ENCODE measurements at regions not wholly inside any gene's neighbourhood (a gene's known extent, or its start where the extent isn't known, plus 50 kb on each side); places are given as distances from the start of the nearest gene placed in this dataset.
"Not testable (repeated sequence)": the region's sequence is repeated elsewhere in the genome, so short reads cannot be mapped to it uniquely, and the experiment has no call there.

DNA sequence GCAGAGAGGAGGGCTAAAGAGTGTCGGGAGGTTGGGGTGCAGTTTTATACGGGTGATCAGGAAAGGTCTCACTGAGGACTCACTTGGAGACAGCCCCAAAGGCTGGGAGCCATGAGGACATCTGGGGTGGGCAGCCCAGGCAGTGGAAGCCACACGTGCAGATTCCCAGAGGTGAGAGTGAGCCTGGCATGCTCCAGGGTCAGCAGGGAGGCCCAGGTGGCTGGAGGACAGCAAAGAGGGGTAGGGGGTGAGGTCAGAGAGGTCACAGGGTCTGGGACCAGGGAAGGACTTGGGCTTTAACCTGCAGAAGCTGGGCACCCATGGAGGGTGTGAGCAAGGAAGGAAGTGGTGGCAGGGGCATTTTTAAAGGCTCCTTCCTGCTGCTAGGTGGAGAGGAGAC lies 481.7 kb downstream of the MATN1 start:
- H3K27me3 Mint-ChIP-seq, result peaks cover 8% of the 10 kb centered on the region
- H3K36me3 Mint-ChIP-seq (ENCODE audit: low read depth), result no peaks in the 10 kb centered on the region
- no peaks in the 10 kb centered on the region for H3K9me3 Mint-ChIP-seq
- no peak overlapping the region for H3K27ac Mint-ChIP-seq
- intact Hi-C loops (cut with micrococcal nuclease), result no loop called here
- H3K4me1 Mint-ChIP-seq (ENCODE audit: low read depth), result no peaks in the 10 kb centered on the region
- H3K4me3 Mint-ChIP-seq, result no peak overlapping the region

GRCh38 chr1:30234091-30234490 lies 489.3 kb downstream of the MATN1 start:
- no peaks in the 10 kb centered on the region for H3K9me3 Mint-ChIP-seq
- no peak overlapping the region for H3K4me3 Mint-ChIP-seq
- H3K27ac Mint-ChIP-seq, result no peak overlapping the region
- H3K36me3 Mint-ChIP-seq (ENCODE audit: low read depth), result no peaks in the 10 kb centered on the region
- H3K27me3 Mint-ChIP-seq, result peaks cover 4% of the 10 kb centered on the region
- no peaks in the 10 kb centered on the region for H3K4me1 Mint-ChIP-seq (ENCODE audit: low read depth)
- intact Hi-C loops (cut with micrococcal nuclease), result no loop called here

GRCh38 chr1:30232288-30232899 lies 491.0 kb downstream of the MATN1 start:
- Mint-ChIP-seq H3K4me1 (ENCODE audit: low read depth) (no peaks in the 10 kb centered on the region), H3K4me3 (no peak overlapping the region), H3K36me3 (ENCODE audit: low read depth) (no peaks in the 10 kb centered on the region), H3K27me3 (peaks cover 6% of the 10 kb centered on the region), H3K27ac (no peak overlapping the region), H3K9me3 (no peaks in the 10 kb centered on the region)
- intact Hi-C loops (cut with micrococcal nuclease), result no loop called here

DNA sequence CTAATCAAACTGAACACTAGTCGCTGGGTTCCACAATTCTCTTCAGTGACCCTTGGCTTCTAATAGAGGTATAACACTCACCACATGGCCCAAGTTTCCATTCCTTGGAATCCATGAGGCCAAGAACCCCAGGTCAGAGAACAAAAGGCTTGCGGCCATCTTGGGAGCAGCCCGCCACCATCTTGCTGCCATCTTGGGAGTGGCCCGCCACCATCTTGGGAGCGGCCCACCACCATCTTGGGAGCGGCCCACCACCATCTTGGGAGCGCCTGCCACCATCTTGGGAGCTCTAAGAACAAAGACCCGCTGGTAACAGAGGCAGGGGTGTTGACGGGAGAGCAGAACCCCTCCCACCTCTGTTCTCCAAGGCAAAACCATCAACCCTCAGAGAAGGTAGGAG lies 493.4 kb downstream of the MATN1 start:
- no peaks in the 10 kb centered on the region for H3K36me3 Mint-ChIP-seq (ENCODE audit: low read depth)
- no peak overlapping the region for H3K27ac Mint-ChIP-seq
- H3K27me3 Mint-ChIP-seq, result peaks cover 6% of the 10 kb centered on the region
- no peaks in the 10 kb centered on the region for H3K4me1 Mint-ChIP-seq (ENCODE audit: low read depth)
- H3K9me3 Mint-ChIP-seq, result no peaks in the 10 kb centered on the region
- H3K4me3 Mint-ChIP-seq, result no peak overlapping the region
- intact Hi-C loops (cut with micrococcal nuclease), result no loop called here

DNA sequence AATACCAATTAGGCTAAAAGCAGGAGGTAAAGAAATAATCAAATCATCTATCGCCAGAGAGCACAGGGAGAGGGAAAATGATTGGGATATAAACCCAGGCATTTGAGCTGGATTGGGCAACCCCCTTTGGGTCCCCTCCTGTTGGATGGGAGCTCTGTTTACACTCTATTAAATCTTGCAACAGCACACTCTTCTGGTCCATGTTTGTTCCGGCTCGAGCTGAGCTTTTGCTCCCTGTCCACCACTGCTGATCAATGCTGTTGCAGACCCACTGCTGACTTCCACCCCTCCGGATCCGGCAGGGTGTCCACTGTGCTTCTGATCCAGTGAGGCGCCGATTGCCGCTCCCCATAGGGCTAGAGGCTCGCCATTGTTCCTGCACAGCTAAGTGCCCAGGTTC lies 493.8 kb downstream of the MATN1 start:
- Mint-ChIP-seq H3K4me1 (ENCODE audit: low read depth) (no peaks in the 10 kb centered on the region), H3K36me3 (ENCODE audit: low read depth) (no peaks in the 10 kb centered on the region), H3K27ac (no peak overlapping the region), H3K27me3 (peaks cover 6% of the 10 kb centered on the region), H3K9me3 (no peaks in the 10 kb centered on the region), H3K4me3 (no peak overlapping the region)
- intact Hi-C loops (cut with micrococcal nuclease), result no loop called here

DNA sequence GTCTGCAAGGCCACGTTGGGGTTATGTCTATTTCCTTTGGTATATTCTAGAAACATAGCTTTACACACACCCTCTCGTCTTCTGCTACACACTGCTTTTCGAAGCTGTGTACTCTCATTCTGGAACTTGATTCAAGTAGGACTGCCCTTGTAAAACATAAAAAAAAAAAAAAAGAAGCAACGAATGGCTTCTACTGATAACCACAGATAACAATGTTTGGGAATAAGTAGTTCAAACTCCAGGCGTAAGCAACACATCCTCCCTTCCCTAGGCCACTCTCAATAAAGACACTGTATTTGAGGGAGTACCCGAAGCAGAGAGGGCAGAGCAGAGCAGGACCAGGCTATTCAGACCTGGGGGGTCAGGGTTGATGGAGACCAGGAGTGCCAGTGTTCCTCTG lies 496.7 kb downstream of the MATN1 start:
- Mint-ChIP-seq H3K4me1 (ENCODE audit: low read depth) (no peaks in the 10 kb centered on the region), H3K4me3 (no peak overlapping the region), H3K9me3 (no peaks in the 10 kb centered on the region), H3K36me3 (ENCODE audit: low read depth) (no peaks in the 10 kb centered on the region), H3K27ac (no peak overlapping the region), H3K27me3 (peaks cover 4% of the 10 kb centered on the region)
- intact Hi-C loops (cut with micrococcal nuclease), result no loop called here

DNA sequence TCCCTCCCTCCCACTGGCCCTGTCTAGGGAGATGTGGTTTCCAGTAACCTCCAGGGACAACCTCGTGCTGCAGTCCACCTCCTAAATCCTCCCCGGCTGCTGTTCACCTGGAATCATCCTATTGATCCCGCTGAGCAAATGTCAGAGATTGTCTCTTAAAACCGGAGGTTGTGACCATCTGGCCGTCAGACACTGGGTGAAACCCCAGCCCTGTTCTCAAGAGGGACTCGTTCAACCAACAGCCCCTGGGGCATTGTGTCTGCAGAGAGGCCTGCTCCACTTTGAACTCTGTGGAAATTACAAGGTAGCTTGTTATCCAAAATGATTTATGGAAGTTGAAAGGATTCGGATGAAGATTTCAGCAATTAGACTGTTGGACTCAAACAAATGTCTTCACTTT lies 498.0 kb downstream of the MATN1 start:
- H3K4me1 Mint-ChIP-seq (ENCODE audit: low read depth), result no peaks in the 10 kb centered on the region
- no peak overlapping the region for H3K27ac Mint-ChIP-seq
- H3K36me3 Mint-ChIP-seq (ENCODE audit: low read depth), result no peaks in the 10 kb centered on the region
- peaks cover 9% of the 10 kb centered on the region for H3K27me3 Mint-ChIP-seq
- intact Hi-C loops (cut with micrococcal nuclease), result no loop called here
- H3K4me3 Mint-ChIP-seq, result no peak overlapping the region
- H3K9me3 Mint-ChIP-seq, result no peaks in the 10 kb centered on the region

DNA sequence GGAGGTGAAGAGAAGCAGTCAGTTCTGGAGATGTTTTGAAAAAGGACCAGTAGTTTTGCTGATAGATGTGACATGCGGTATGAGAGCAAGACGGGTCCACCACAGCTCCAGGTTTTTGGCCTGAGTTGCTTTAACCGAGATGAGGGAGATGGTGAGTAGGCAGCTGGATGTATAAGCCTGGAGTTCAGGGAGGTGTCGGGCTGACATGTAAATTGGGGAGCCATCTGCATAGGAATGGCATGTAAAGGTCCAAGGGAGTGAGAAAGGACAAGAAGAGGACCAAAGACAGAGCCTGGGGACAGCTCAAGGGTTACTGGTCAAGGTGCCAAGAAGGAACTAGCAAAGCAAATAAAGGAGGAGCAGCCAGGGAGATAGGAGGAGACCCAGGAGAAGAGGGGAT lies 503.7 kb downstream of the MATN1 start:
- Mint-ChIP-seq H3K4me3 (no peak overlapping the region), H3K27me3 (peaks cover 15% of the 10 kb centered on the region), H3K9me3 (no peaks in the 10 kb centered on the region), H3K4me1 (ENCODE audit: low read depth) (no peaks in the 10 kb centered on the region), H3K27ac (no peak overlapping the region), H3K36me3 (ENCODE audit: low read depth) (no peaks in the 10 kb centered on the region)
- intact Hi-C loops (cut with micrococcal nuclease), result no loop called here

- Mint-ChIP-seq H3K27ac (no peak overlapping the region), H3K36me3 (ENCODE audit: low read depth) (no peaks in the 10 kb centered on the region), H3K27me3 (peaks cover 14% of the 10 kb centered on the region), H3K4me3 (no peak overlapping the region), H3K9me3 (no peaks in the 10 kb centered on the region), H3K4me1 (ENCODE audit: low read depth) (no peaks in the 10 kb centered on the region)
- intact Hi-C loops (cut with micrococcal nuclease), result no loop called here
Measured at GRCh38 chr1:30218438-30218837, 504.9 kb downstream of the MATN1 start.

- no peak overlapping the region for H3K27ac Mint-ChIP-seq
- intact Hi-C loops (cut with micrococcal nuclease), result no loop called here
- no peaks in the 10 kb centered on the region for H3K9me3 Mint-ChIP-seq
- H3K4me1 Mint-ChIP-seq (ENCODE audit: low read depth), result no peaks in the 10 kb centered on the region
- H3K36me3 Mint-ChIP-seq (ENCODE audit: low read depth), result no peaks in the 10 kb centered on the region
- no peak overlapping the region for H3K4me3 Mint-ChIP-seq
- peaks cover 16% of the 10 kb centered on the region for H3K27me3 Mint-ChIP-seq
Measured at GRCh38 chr1:30216602-30217001, 506.8 kb downstream of the MATN1 start.

- intact Hi-C loops (cut with micrococcal nuclease), result no loop called here
- no peak overlapping the region for H3K4me3 Mint-ChIP-seq
- no peaks in the 10 kb centered on the region for H3K36me3 Mint-ChIP-seq (ENCODE audit: low read depth)
- H3K4me1 Mint-ChIP-seq (ENCODE audit: low read depth), result no peaks in the 10 kb centered on the region
- peaks cover 2% of the 10 kb centered on the region for H3K27me3 Mint-ChIP-seq
- no peaks in the 10 kb centered on the region for H3K9me3 Mint-ChIP-seq
- H3K27ac Mint-ChIP-seq, result no peak overlapping the region
Measured at GRCh38 chr1:30213936-30214335, 509.4 kb downstream of the MATN1 start.

- not testable (repeated sequence) for H3K4me3 Mint-ChIP-seq
Measured at GRCh38 chr1:30207962-30208361, 515.4 kb downstream of the MATN1 start.

GRCh38 chr1:30206631-30207030 lies 516.8 kb downstream of the MATN1 start:
- H3K4me1 Mint-ChIP-seq (ENCODE audit: low read depth); H3K9me3 Mint-ChIP-seq; H3K27me3 Mint-ChIP-seq: not testable (repeated sequence)

More at GRCh38 chr1:30207962-30208361, 515.4 kb downstream of the MATN1 start:
- H3K36me3 Mint-ChIP-seq (ENCODE audit: low read depth); H3K27ac Mint-ChIP-seq; intact Hi-C loops (cut with micrococcal nuclease); H3K27me3 Mint-ChIP-seq; H3K9me3 Mint-ChIP-seq; H3K4me1 Mint-ChIP-seq (ENCODE audit: low read depth): not testable (repeated sequence)

GRCh38 chr1:30204916-30205315 lies 518.5 kb downstream of the MATN1 start:
- H3K4me3 Mint-ChIP-seq; H3K36me3 Mint-ChIP-seq (ENCODE audit: low read depth); H3K27me3 Mint-ChIP-seq; intact Hi-C loops (cut with micrococcal nuclease); H3K4me1 Mint-ChIP-seq (ENCODE audit: low read depth); H3K27ac Mint-ChIP-seq; H3K9me3 Mint-ChIP-seq: not testable (repeated sequence)

More at GRCh38 chr1:30206631-30207030, 516.8 kb downstream of the MATN1 start:
- H3K4me3 Mint-ChIP-seq; H3K27ac Mint-ChIP-seq; H3K36me3 Mint-ChIP-seq (ENCODE audit: low read depth); intact Hi-C loops (cut with micrococcal nuclease): not testable (repeated sequence)

GRCh38 chr1:30201015-30201414 lies 522.4 kb downstream of the MATN1 start:
- intact Hi-C loops (cut with micrococcal nuclease), result no loop called here
- H3K4me3 Mint-ChIP-seq, result no peak overlapping the region
- no peaks in the 10 kb centered on the region for H3K4me1 Mint-ChIP-seq (ENCODE audit: low read depth)
- H3K27ac Mint-ChIP-seq, result no peak overlapping the region
- H3K9me3 Mint-ChIP-seq, result no peaks in the 10 kb centered on the region
- peaks cover 14% of the 10 kb centered on the region for H3K27me3 Mint-ChIP-seq
- H3K36me3 Mint-ChIP-seq (ENCODE audit: low read depth), result no peaks in the 10 kb centered on the region

Data from dendritic cell treated with granulocyte-macrophage colony-stimulating factor and Interleukin-4, amounts not matched to agents 40 ng/mL and 50 ng/mL, for 4 days (primary cell).